Smooth muscle cell (in vitro differentiated cells): ENCODE measurements at regions not wholly inside any gene's neighbourhood (a gene's known extent, or its start where the extent isn't known, plus 50 kb on each side); places are given as distances from the start of the nearest gene placed in this dataset.

Source experiments
- DNase-seq: peaks from one replicate; lab custom pipeline; 2025; ENCODE audit not compliant: unreplicated experiment; lab: John Stamatoyannopoulos, UW
- H2AFZ ChIP-seq: fragments of 200-600 bp; sonication (generic); 2 replicates; pipeline ENCODE4 v1.6.0; 2016; ENCODE audit warnings: antibody characterized with exemption, low read depth, mild to moderate bottlenecking
- H3F3A ChIP-seq: fragments of 200-600 bp; sonication (generic); 2 replicates; pipeline ENCODE4 v1.6.0; 2017; ENCODE audit warnings: antibody characterized with exemption, low read depth
- H3K27ac ChIP-seq: fragments of 200-600 bp; sonication (generic); 2 replicates; pipeline ENCODE4 v1.5.1; 2016; ENCODE audit warnings: low read depth, mild to moderate bottlenecking
- H3K27me3 ChIP-seq: fragments of 200-600 bp; sonication (generic); 2 replicates; pipeline ENCODE4 v1.6.1; 2016; ENCODE audit warnings: low read depth, mild to moderate bottlenecking
- H3K36me3 ChIP-seq: fragments of 200-600 bp; sonication (generic); 2 replicates; pipeline ENCODE4 v1.5.1; 2016; ENCODE audit warnings: low read depth
- H3K4me1 ChIP-seq: fragments of 200-600 bp; sonication (generic); 2 replicates; pipeline ENCODE4 v1.5.1; 2016; ENCODE audit warnings: low read depth
- H3K4me2 ChIP-seq: fragments of 200-600 bp; sonication (generic); 2 replicates; pipeline ENCODE4 v1.6.0; 2016; ENCODE audit warnings: mild to moderate bottlenecking
- H3K4me3 ChIP-seq: fragments of 200-600 bp; sonication (generic); 2 replicates; pipeline ENCODE4 v1.5.1; 2016; ENCODE audit warnings: mild to moderate bottlenecking
- H3K79me2 ChIP-seq: fragments of 200-600 bp; sonication (generic); 2 replicates; pipeline ENCODE4 v1.6.0; 2016; ENCODE audit warnings: low read depth, mild to moderate bottlenecking
- H3K9ac ChIP-seq: fragments of 200-600 bp; sonication (generic); 2 replicates; pipeline ENCODE4 v1.6.0; 2016; ENCODE audit warnings: low read depth
- H3K9me3 ChIP-seq: fragments of 200-600 bp; sonication (generic); replicated peaks from 2 replicates; pipeline ENCODE4 v1.5.1; 2016; ENCODE audit warnings: low read depth
- H4K20me1 ChIP-seq: fragments of 200-600 bp; sonication (generic); 2 replicates; pipeline ENCODE4 v1.6.0; 2016; ENCODE audit warnings: low read depth
- CTCF ChIP-seq: fragments of 200-600 bp; sonication (generic); IDR thresholded peaks from 2 replicates; pipeline ENCODE4 v1.5.1; 2017; ENCODE audit warnings: borderline replicate concordance, mild to moderate bottlenecking, antibody characterized with exemption; ENCODE audit not compliant: insufficient read depth, poor library complexity, severe bottlenecking
- WGBS: methylation state at CpG from one replicate; pipeline ENCODE4 v1.1.7; 2016; ENCODE audit warnings: low lambda C conversion rate; 5-methylcytosine and 5-hydroxymethylcytosine counted together

- Histone ChIP-seq H3K9me3 (no peaks in the 10 kb centered on the region), H3K27ac (no peak overlapping the region), H3F3A (no peaks in the 10 kb centered on the region), H3K4me1 (no peaks in the 10 kb centered on the region), H4K20me1 (no peaks in the 10 kb centered on the region), H3K4me2 (peak overlapping the region; percentile 5), H2AFZ (peak overlapping the region; percentile 65), H3K4me3 (no peak overlapping the region), H3K27me3 (no peaks in the 10 kb centered on the region), H3K9ac (no peak overlapping the region), H3K36me3 (no peaks in the 10 kb centered on the region), H3K79me2 (no peaks in the 10 kb centered on the region)
- no peak for TF ChIP-seq CTCF
- WGBS = 30% methylated on average over 6 of the region's 6 CpGs
- no peak for DNase-seq
Measured at GRCh38 chr9:95732802-95733688, 142.4 kb upstream of the ERCC6L2 start.

- no peak for TF ChIP-seq CTCF
- Histone ChIP-seq H3K9ac (no peak overlapping the region), H3K27me3 (no peaks in the 10 kb centered on the region), H3K9me3 (no peaks in the 10 kb centered on the region), H3K79me2 (no peaks in the 10 kb centered on the region), H3F3A (no peaks in the 10 kb centered on the region), H3K27ac (no peak overlapping the region), H2AFZ (no peak overlapping the region), H3K4me3 (no peak overlapping the region), H3K4me1 (no peaks in the 10 kb centered on the region), H4K20me1 (no peaks in the 10 kb centered on the region), H3K36me3 (no peaks in the 10 kb centered on the region), H3K4me2 (no peak overlapping the region)
- 98% methylated on average over 3 of the region's 3 CpGs for WGBS
- DNase-seq = no peak
Measured at GRCh38 chr9:95731876-95732275, 143.6 kb upstream of the ERCC6L2 start.

GRCh38 chr9:95729669-95730368 is 145.7 kb upstream of the ERCC6L2 start:
- Histone ChIP-seq H4K20me1 (no peaks in the 10 kb centered on the region), H3K79me2 (no peaks in the 10 kb centered on the region), H3K4me3 (no peak overlapping the region), H3K36me3 (no peaks in the 10 kb centered on the region), H3K9me3 (no peaks in the 10 kb centered on the region), H3K27me3 (no peaks in the 10 kb centered on the region), H3F3A (no peaks in the 10 kb centered on the region), H3K4me2 (no peak overlapping the region), H3K27ac (no peak overlapping the region), H3K4me1 (no peaks in the 10 kb centered on the region), H2AFZ (no peak overlapping the region), H3K9ac (no peak overlapping the region)
- TF ChIP-seq CTCF = no peak
- 90% methylated on average over 5 of the region's 5 CpGs for WGBS
- DNase-seq = no peak
